K562 (cell line): ENCODE measurements at regions not wholly inside any gene's neighbourhood (a gene's known extent, or its start where the extent isn't known, plus 50 kb on each side); places are given as distances from the start of the nearest gene placed in this dataset.

ENCODE experiments used
- ATAC-seq: fragments of 200-7000 bp; cut with Tn5 transposase; 3 replicates; pipeline ENCODE4 v1.9.1; 2020; ENCODE audit warnings: moderate library complexity
- BruUV-seq: library from RNA; stranded (reverse); fragments of 400-500 nt; replicated peaks from 2 replicates; lab custom pipeline; 2021; lab: Mats Ljungman, UMichigan
- CTCF ChIA-PET: fragments of 300-600 bp; formaldehyde crosslinking; extraction: SDS; loops from one replicate; lab custom pipeline; 2021; ENCODE audit warnings: low intra/inter-chr PET ratio; lab: Yijun Ruan, JAX
- POLR2A ChIA-PET: fragments of 300-600, 350-650 bp; sonication (Branson Sonifier 250); formaldehyde crosslinking; extraction: SDS; loops from one replicate; lab custom pipeline; 2021; ENCODE audit warnings: antibody characterized with exemption, inconsistent platforms; lab: Yijun Ruan, JAX
- DNase-seq, 4 experiments: peaks; one replicate each; pipeline versions ENCODE4 v3.0.0 to v3.0.0-alpha.2; 2011 to 2018; ENCODE audit warnings: low spot score in 3 of 4, mixed read lengths in 3 of 4; ENCODE audit errors: extremely low read depth in 1 of 4
- FAIRE-seq: peaks from 2 replicates; lab custom pipeline; 2011; peaks lifted over from hg19 to GRCh38; lab: Jason Lieb, UNC
- H2AFZ ChIP-seq: 2 replicates; pipeline ENCODE4 v1.6.0; 2011; ENCODE audit warnings: low read depth, low read length, control low read depth, inconsistent platforms
- H3K27ac ChIP-seq: fragments of 200-600 bp; 3 replicates; pipeline ENCODE4 v1.8.0; 2011; ENCODE audit warnings: low read depth, mild to moderate bottlenecking, control low read depth, inconsistent platforms, low read length, moderate library complexity, mixed read lengths; ENCODE audit errors: extremely low read depth
- H3K27me3 ChIP-seq, 2 experiments: fragments of 300-600 bp in 1 of 2; 2 replicates in 1 of 2; 3 replicates in 1 of 2; pipeline versions ENCODE4 v1.6.0 to v1.8.0; 2011; ENCODE audit warnings: inconsistent platforms in 2 of 2, low read length in 2 of 2, mild to moderate bottlenecking in 1 of 2, mixed read lengths in 1 of 2, moderate library complexity in 1 of 2; ENCODE audit not compliant: control insufficient read depth in 2 of 2, insufficient read depth in 2 of 2
- H3K36me3 ChIP-seq: fragments of 300-600 bp; 3 replicates; pipeline ENCODE4 v1.8.0; 2011; ENCODE audit warnings: mild to moderate bottlenecking, low read length, inconsistent platforms; ENCODE audit not compliant: control insufficient read depth, insufficient read depth
- H3K4me1 ChIP-seq, 2 experiments: fragments of 200-600 bp in 1 of 2; replicated peaks in 1 of 2; 2 replicates in 1 of 2; 3 replicates in 1 of 2; pipeline versions ENCODE4 v1.5.1 to v1.8.0; 2011; ENCODE audit warnings: inconsistent platforms in 2 of 2, low read length in 2 of 2, mild to moderate bottlenecking in 1 of 2, mixed read lengths in 1 of 2, moderate library complexity in 1 of 2; ENCODE audit not compliant: control insufficient read depth in 2 of 2, insufficient read depth in 2 of 2
- H3K4me2 ChIP-seq: 2 replicates; pipeline ENCODE4 v1.6.1; 2011; ENCODE audit warnings: low read length, control low read depth, inconsistent platforms, mixed read lengths; ENCODE audit not compliant: insufficient read depth
- H3K4me3 ChIP-seq: fragments of 200-600 bp; sonication (generic), shearing (Covaris generic); 2 replicates; pipeline ENCODE4 v1.5.1; 2016; ENCODE audit warnings: control low read depth, inconsistent platforms
- H3K79me2 ChIP-seq: fragments of 200-600 bp; 3 replicates; pipeline ENCODE4 v1.8.0; 2011; ENCODE audit warnings: low read length, inconsistent platforms; ENCODE audit not compliant: control insufficient read depth, insufficient read depth
- H3K9ac ChIP-seq, 2 experiments: 2 replicates each; pipeline versions ENCODE4 v1.6.0 to v1.6.1; 2011; ENCODE audit warnings: low read depth in 2 of 2, low read length in 2 of 2, control low read depth in 1 of 2, inconsistent platforms in 1 of 2, mild to moderate bottlenecking in 1 of 2, mixed read lengths in 1 of 2; ENCODE audit not compliant: insufficient read depth in 1 of 2
- H3K9me1 ChIP-seq: one replicate; pipeline ENCODE4 v1.6.0; 2011; ENCODE audit warnings: inconsistent platforms, mild to moderate bottlenecking, low read length, moderate library complexity; ENCODE audit not compliant: control insufficient read depth, insufficient read depth
- H3K9me3 ChIP-seq: replicated peaks from 2 replicates; pipeline ENCODE4 v1.5.1; 2011; ENCODE audit warnings: low read depth, low read length, inconsistent platforms; ENCODE audit not compliant: control insufficient read depth, insufficient read depth
- H4K20me1 ChIP-seq: replicated peaks from 2 replicates; pipeline ENCODE4 v1.6.1; 2011; ENCODE audit warnings: low read length, inconsistent platforms, mixed read lengths; ENCODE audit not compliant: control insufficient read depth, insufficient read depth
- CHCHD3 ChIP-seq: fragments of 250-450 bp; sonication (Bioruptor Pico); IDR thresholded peaks from 2 replicates; pipeline ENCODE4 v2.1.2; 2022; ENCODE audit warnings: mild to moderate bottlenecking
- HNRNPLL ChIP-seq: fragments of 200-400 bp; formaldehyde crosslinking; IDR thresholded peaks from 2 replicates; pipeline ENCODE4 v1.6.1; 2017; ENCODE audit warnings: low read length, low read depth, mild to moderate bottlenecking; ENCODE audit not compliant: poor library complexity, severe bottlenecking
- MAFF ChIP-seq: IDR thresholded peaks from 2 replicates; pipeline ENCODE4 v1.6.1; 2012; ENCODE audit warnings: low read length, improper control_type of control experiment
- MYC ChIP-seq, 2 experiments: fragments of 250-450 bp in 1 of 2; sonication (Bioruptor Pico) in 1 of 2; IDR thresholded peaks; 2 replicates each; pipeline versions ENCODE4 v1.5.1 to v1.6.1; 2012 to 2021; ENCODE audit warnings: low read depth in 2 of 2, borderline replicate concordance in 1 of 2, improper control_type of control experiment in 1 of 2, low read length in 1 of 2, mild to moderate bottlenecking in 1 of 2, moderate library complexity in 1 of 2
- NFIC ChIP-seq: fragments of 450-650 bp; IDR thresholded peaks from 2 replicates; pipeline ENCODE4 v1.6.1; 2017; ENCODE audit warnings: mild to moderate bottlenecking, inconsistent platforms
- NFIX ChIP-seq: fragments of 250-450 bp; sonication (Bioruptor Pico); IDR thresholded peaks from 2 replicates; pipeline ENCODE4 v1.4.0; 2020; ENCODE audit warnings: low read depth, mild to moderate bottlenecking, moderate library complexity
- POLR3G ChIP-seq: IDR thresholded peaks from 2 replicates; pipeline ENCODE4 v1.6.1; 2011; ENCODE audit not compliant: insufficient read length, insufficient replicate concordance; ENCODE audit errors: extremely low read depth
- PRPF4 ChIP-seq: fragments of 200-400 bp; formaldehyde crosslinking; IDR thresholded peaks from one replicate; pipeline ENCODE4 v1.6.1; 2017; ENCODE audit warnings: low read length, low read depth, mild to moderate bottlenecking; ENCODE audit not compliant: insufficient read depth, poor library complexity, severe bottlenecking
- PTBP1 ChIP-seq: fragments of 200-400 bp; formaldehyde crosslinking; IDR thresholded peaks from 2 replicates; pipeline ENCODE4 v1.6.1; 2017; ENCODE audit warnings: low read depth, low read length
- ZNF3 ChIP-seq: fragments of 250-450 bp; sonication (Bioruptor Pico); IDR thresholded peaks from 2 replicates; pipeline ENCODE4 v1.5.0; 2021; ENCODE audit warnings: mild to moderate bottlenecking, moderate library complexity
- ZNF707 ChIP-seq: fragments of 250-450 bp; sonication (Bioruptor Pico); conservative IDR thresholded peaks from 2 replicates; pipeline ENCODE4 v1.8.0; 2022; ENCODE audit warnings: inconsistent platforms, mild to moderate bottlenecking, moderate library complexity
- WGBS: fragments of 100-300 bp; shearing (Covaris generic); methylation state at CpG from one replicate; pipeline ENCODE4 v1.1.6; 2016; ENCODE audit warnings: low coverage, mixed read lengths; ENCODE audit not compliant: insufficient coverage; ENCODE audit errors: missing lambda C conversion rate; 5-methylcytosine and 5-hydroxymethylcytosine counted together
- in situ Hi-C: fragments of 300-500 bp; cut with MboI; formaldehyde crosslinking; loops from 4 replicates; pipeline ENCODE4 v1.15.0; 2018; ENCODE audit warnings: inconsistent platforms, mixed read lengths
- intact Hi-C: fragments of 100-400 bp; cut with micrococcal nuclease; formaldehyde crosslinking; loops from 2 replicates; pipeline ENCODE4 v1.14.2; 2022

- ATAC-seq: no peak
- TF ChIP-seq MAFF (no peak), NFIX (peak; percentile 58), NFIC (peak; percentile 81)
Measured at GRCh38 chr18:22268641-22269128, 99.3 kb downstream of the GATA6 start.

GRCh38 chr18:22267697-22268096, 98.3 kb downstream of the GATA6 start:
- Histone ChIP-seq H3K9me1 (no peaks in the 10 kb centered on the region), H3K9me3 (no peaks in the 10 kb centered on the region), H3K36me3 (no peaks in the 10 kb centered on the region), H3K27me3 (peaks cover 6 to 17% of the 10 kb centered on the region in 2 experiments; a peak in 3 of 5 replicates), H3K27ac (no peak overlapping the region), H3K4me3 (no peak overlapping the region), H2AFZ (no peak overlapping the region), H3K79me2 (no peaks in the 10 kb centered on the region), H3K9ac (no peak overlapping the region), H3K4me1 (no peaks in the 10 kb centered on the region), H4K20me1 (no peaks in the 10 kb centered on the region), H3K4me2 (no peak overlapping the region)
- DNase-seq: no peak
- CTCF ChIA-PET: no interaction called here
- no peak for ATAC-seq
- intact Hi-C loops (no loop called here), in situ Hi-C loops (no loop called here)
- no peak for FAIRE-seq
- WGBS: 1% methylated on average over 8 of the region's 8 CpGs
- TF ChIP-seq HNRNPLL (no peak), CHCHD3 (CRISPR knock-in tag) (no peak), PTBP1 (no peak), POLR3G (no peak), ZNF707 (CRISPR knock-in tag) (no peak), PRPF4 (no peak), ZNF3 (CRISPR knock-in tag) (no peak), MYC (IDR thresholded peaks at IDR 0.05; ENCODE audit: low read depth, low read length) (no peak), MYC (CRISPR knock-in tag; IDR thresholded peaks at IDR 0.05; ENCODE audit: borderline replicate concordance, low read depth) (no peak)
- POLR2A ChIA-PET: no interaction called here
- BruUV-seq: no TSS peak

More at GRCh38 chr18:22268641-22269128, 99.3 kb downstream of the GATA6 start:
- no peak for FAIRE-seq
- Histone ChIP-seq H3K9ac (no peak overlapping the region), H3K79me2 (no peaks in the 10 kb centered on the region), H3K27ac (no peak overlapping the region), H4K20me1 (no peaks in the 10 kb centered on the region), H3K4me1 (no peaks in the 10 kb centered on the region), H2AFZ (no peak overlapping the region), H3K27me3 (peaks cover 6 to 17% of the 10 kb centered on the region in 2 experiments; a peak in 3 of 5 replicates), H3K4me2 (no peak overlapping the region), H3K36me3 (no peaks in the 10 kb centered on the region), H3K9me1 (no peaks in the 10 kb centered on the region), H3K9me3 (no peaks in the 10 kb centered on the region), H3K4me3 (no peak overlapping the region)
- WGBS: 3% methylated on average over 4 of the region's 4 CpGs
- POLR2A ChIA-PET: no interaction called here
- DNase-seq: no peak
- BruUV-seq: no TSS peak
- in situ Hi-C loops (no loop called here), intact Hi-C loops (no loop called here)
- CTCF ChIA-PET: interaction anchor here (0.6 kb wide), 1 partner anchor 916 kb away, joined by 3 read pairs; no protein-coding TSS in a partner anchor
